Fibroblast of lung (primary cell): ENCODE measurements at regions not wholly inside any gene's neighbourhood (a gene's known extent, or its start where the extent isn't known, plus 50 kb on each side); places are given as distances from the start of the nearest gene placed in this dataset.

ENCODE experiments used
- EZH2 ChIP-seq: IDR thresholded peaks from 2 replicates; pipeline ENCODE4 v1.5.1; 2012; ENCODE audit warnings: low read length, control low read depth, mild to moderate bottlenecking; ENCODE audit errors: missing control alignments
- TF ChIP-seq, protein P1 (sequence below), 2 donors: IDR thresholded peaks in 1 of 2; conservative IDR thresholded peaks in 1 of 2; 1 replicate in 1 of 2; 2 replicates in 1 of 2; pipeline ENCODE4 v1.5.1; 2011 to 2012; ENCODE audit warnings: low read length in 2 of 2, control low read depth in 1 of 2, inconsistent platforms in 1 of 2, low read depth in 1 of 2, mild to moderate bottlenecking in 1 of 2

DNA sequence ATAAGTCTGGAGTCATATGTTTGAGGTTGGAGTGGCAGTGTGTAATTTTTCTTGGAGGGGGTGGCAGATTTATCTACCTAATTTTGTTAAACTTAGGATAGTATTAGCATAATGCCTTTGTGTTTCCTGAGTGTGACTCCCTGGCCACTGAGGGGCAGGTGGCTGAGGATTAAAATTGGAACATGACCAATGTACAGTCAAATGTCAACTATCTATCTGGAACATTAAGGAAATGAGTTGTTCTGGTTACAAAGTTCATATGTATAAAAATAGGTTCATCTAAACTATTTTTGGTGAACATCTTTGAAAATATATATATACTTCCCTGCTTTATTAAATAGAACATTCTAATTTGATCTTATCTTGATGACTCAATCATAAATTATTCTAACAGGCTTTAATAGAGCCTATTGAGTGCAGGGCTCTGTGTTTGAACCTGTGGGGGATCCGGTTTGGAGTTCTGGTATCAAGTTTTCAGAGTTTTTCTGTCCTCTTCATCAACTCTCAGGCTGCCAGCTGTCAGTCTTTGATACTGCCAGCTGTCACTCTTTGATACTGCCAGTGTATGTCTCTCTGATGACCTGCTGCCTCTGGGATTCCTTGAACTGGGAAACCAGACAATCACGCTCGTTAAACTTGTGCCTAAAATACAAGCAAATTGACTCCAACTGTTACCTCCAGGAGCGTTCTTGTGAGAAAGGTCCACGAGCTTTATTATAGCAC is 309.6 kb downstream of the METTL15 start:
- TF ChIP-seq, protein P1, sequence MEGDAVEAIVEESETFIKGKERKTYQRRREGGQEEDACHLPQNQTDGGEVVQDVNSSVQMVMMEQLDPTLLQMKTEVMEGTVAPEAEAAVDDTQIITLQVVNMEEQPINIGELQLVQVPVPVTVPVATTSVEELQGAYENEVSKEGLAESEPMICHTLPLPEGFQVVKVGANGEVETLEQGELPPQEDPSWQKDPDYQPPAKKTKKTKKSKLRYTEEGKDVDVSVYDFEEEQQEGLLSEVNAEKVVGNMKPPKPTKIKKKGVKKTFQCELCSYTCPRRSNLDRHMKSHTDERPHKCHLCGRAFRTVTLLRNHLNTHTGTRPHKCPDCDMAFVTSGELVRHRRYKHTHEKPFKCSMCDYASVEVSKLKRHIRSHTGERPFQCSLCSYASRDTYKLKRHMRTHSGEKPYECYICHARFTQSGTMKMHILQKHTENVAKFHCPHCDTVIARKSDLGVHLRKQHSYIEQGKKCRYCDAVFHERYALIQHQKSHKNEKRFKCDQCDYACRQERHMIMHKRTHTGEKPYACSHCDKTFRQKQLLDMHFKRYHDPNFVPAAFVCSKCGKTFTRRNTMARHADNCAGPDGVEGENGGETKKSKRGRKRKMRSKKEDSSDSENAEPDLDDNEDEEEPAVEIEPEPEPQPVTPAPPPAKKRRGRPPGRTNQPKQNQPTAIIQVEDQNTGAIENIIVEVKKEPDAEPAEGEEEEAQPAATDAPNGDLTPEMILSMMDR (conservative IDR thresholded peaks at IDR 0.05 in 1 of 2, IDR thresholded peaks at IDR 0.05 in 1 of 2; ENCODE audit: low read depth in 1 of 2, low read length in 2 of 2), result no peak
- no peak for TF ChIP-seq EZH2
